Neutrophil (primary cell): ENCODE measurements at regions not wholly inside any gene's neighbourhood (a gene's known extent, or its start where the extent isn't known, plus 50 kb on each side); places are given as distances from the start of the nearest gene placed in this dataset.

ENCODE experiments used
- H3K27ac ChIP-seq: fragments of 200-600 bp; sonication (generic); 2 replicates; pipeline ENCODE4 v1.5.1; 2016; ENCODE audit warnings: mild to moderate bottlenecking, moderate library complexity
- H3K27me3 ChIP-seq: fragments of 200-600 bp; sonication (generic); 2 replicates; pipeline ENCODE4 v1.6.0; 2016; ENCODE audit warnings: mild to moderate bottlenecking
- H3K36me3 ChIP-seq: fragments of 200-600 bp; sonication (generic); 2 replicates; pipeline ENCODE4 v1.5.1; 2017
- H3K4me1 ChIP-seq, 2 experiments: fragments of 200-600 bp in 1 of 2; sonication (generic) in 1 of 2; 1 replicate in 1 of 2; 2 replicates in 1 of 2; pipeline versions ENCODE4 v1.5.1 to v1.6.1; 2013 to 2016; ENCODE audit warnings: low read depth in 1 of 2, low read length in 1 of 2, mild to moderate bottlenecking in 1 of 2, moderate library complexity in 1 of 2; ENCODE audit not compliant: control insufficient read depth in 1 of 2, insufficient read depth in 1 of 2
- H3K4me3 ChIP-seq, 2 experiments: fragments of 200-600 bp in 1 of 2; sonication (generic) in 1 of 2; 1 replicate in 1 of 2; 2 replicates in 1 of 2; pipeline ENCODE4 v1.5.1; 2013 to 2016; ENCODE audit warnings: low read depth in 1 of 2, low read length in 1 of 2, mild to moderate bottlenecking in 1 of 2, moderate library complexity in 1 of 2
- H3K9me3 ChIP-seq: fragments of 200-600 bp; sonication (generic); 2 replicates; pipeline ENCODE4 v1.5.1; 2016
- TF ChIP-seq, protein P1 (sequence below): fragments of 200-600 bp; sonication (generic); IDR thresholded peaks from 2 replicates; pipeline ENCODE4 v1.5.1; 2016; ENCODE audit warnings: antibody characterized with exemption

DNA sequence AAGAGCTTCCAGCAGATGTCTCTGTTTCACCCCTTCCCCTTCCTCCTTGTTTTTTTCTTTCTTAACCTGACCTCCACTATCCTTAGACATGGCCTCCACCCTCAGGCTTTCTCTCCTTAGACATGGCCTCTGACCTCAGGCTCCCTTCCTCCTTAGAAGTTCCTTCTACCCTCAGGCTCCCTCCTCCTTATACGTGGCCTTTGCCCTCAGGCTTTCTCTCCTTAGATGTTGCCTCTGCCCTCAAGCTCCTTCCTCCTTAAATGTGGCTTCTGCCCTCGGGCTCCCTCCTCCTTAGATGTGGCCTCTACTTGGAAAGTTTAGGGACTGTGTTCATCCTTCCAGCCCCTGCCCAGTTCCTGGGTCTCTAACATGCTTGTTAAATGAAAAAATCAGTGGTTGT is 180.4 kb upstream of the S1PR3 start:
- Histone ChIP-seq H3K27ac (no peak overlapping the region), H3K4me1 (peaks cover 0 to 9% of the 10 kb centered on the region in 2 experiments), H3K36me3 (no peaks in the 10 kb centered on the region), H3K4me3 (no peak overlapping the region), H3K9me3 (no peaks in the 10 kb centered on the region), H3K27me3 (peaks cover 38% of the 10 kb centered on the region)
- TF ChIP-seq, protein P1, sequence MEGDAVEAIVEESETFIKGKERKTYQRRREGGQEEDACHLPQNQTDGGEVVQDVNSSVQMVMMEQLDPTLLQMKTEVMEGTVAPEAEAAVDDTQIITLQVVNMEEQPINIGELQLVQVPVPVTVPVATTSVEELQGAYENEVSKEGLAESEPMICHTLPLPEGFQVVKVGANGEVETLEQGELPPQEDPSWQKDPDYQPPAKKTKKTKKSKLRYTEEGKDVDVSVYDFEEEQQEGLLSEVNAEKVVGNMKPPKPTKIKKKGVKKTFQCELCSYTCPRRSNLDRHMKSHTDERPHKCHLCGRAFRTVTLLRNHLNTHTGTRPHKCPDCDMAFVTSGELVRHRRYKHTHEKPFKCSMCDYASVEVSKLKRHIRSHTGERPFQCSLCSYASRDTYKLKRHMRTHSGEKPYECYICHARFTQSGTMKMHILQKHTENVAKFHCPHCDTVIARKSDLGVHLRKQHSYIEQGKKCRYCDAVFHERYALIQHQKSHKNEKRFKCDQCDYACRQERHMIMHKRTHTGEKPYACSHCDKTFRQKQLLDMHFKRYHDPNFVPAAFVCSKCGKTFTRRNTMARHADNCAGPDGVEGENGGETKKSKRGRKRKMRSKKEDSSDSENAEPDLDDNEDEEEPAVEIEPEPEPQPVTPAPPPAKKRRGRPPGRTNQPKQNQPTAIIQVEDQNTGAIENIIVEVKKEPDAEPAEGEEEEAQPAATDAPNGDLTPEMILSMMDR, result no peak

DNA sequence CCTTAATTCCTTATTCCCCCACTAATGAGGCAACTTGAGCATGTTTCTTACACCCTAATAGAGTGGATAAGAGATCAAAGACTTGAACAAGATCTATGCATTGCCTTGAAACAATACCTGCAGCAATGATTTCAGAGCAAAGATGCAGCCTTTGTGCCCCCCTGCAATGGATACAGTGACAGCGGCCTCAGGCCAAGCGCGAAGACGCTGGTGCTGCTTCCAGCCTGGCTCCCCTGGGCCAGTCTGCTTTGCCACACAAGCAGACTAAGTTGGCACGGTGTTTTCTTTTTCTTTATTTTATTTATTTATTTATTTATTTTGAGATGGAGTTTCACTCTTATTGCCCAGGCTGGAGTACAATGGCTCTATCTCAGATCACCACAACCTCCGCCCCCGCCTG is 179.8 kb upstream of the S1PR3 start:
- Histone ChIP-seq H3K27ac (no peak overlapping the region), H3K4me3 (no peak overlapping the region), H3K9me3 (no peaks in the 10 kb centered on the region), H3K4me1 (peaks cover 0 to 9% of the 10 kb centered on the region in 2 experiments), H3K36me3 (no peaks in the 10 kb centered on the region), H3K27me3 (peaks cover 40% of the 10 kb centered on the region)
- TF ChIP-seq, protein P1, result no peak

DNA sequence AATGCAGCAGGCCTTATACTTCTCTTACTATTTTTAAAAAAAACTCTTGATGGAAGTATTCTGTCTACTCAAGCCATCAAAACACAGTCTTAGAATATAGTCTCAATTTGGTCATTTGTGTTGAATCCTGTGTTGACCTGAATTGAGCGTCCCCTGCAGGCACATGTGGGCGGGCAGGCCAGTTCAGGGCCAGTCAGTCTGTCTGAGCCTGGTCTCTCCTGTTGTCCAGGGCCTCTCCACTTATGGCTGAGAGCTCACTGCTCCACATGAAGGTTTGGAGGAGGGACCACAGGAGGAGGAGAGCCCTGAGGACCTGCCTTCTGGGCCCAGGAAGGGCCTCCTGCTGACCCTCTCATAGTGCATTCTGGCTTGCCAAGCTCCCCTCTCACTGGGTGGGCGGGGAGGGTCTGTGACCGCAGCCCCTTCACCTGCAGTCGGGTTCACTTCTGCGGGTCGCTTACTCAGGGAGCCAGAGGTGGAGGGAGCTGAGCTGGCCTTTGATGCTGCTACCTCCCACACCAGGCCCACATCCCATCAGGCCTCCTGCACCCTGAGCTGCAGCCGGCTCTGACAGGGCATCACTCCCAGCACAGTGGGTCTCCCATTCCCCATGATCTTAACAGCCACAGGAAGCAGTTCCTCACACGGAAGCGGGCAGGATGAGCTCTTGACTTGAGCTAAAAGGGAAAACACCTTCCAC is 178.2 kb upstream of the S1PR3 start:
- Histone ChIP-seq H3K4me1 (peaks cover 0 to 6% of the 10 kb centered on the region in 2 experiments), H3K9me3 (no peaks in the 10 kb centered on the region), H3K36me3 (no peaks in the 10 kb centered on the region), H3K4me3 (no peak overlapping the region), H3K27ac (no peak overlapping the region), H3K27me3 (peaks cover 39% of the 10 kb centered on the region)
- TF ChIP-seq, protein P1, result no peak

DNA sequence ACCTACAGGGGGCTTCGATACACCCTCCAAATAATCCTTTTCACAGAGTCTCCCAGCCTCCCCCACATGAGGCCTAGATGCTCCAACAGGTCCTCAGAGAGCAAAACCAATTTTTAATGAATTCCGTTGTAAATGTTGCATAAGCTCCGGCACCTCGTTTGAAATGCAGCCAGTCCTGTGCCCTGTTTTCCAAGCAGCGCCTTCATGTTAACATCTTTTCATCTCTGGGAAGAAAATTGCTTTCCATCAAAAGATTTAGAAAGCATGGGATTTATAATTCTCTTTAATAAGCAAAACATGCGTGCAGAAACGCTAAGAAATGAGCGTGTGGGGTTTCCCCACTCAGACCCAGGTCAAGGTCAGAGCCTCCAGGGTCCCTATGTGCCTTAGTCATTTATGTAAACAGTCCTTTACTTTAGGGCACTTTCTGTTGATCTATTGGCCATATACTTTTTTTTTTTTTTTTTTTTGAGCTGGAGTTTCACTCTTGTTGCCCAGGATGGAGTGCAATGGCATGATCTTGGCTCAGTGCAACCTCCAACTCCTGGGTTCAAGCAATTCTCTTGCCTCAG is 177.5 kb upstream of the S1PR3 start:
- no peaks in the 10 kb centered on the region for H3K4me1 ChIP-seq
- H3K36me3 ChIP-seq, result no peaks in the 10 kb centered on the region
- no peak overlapping the region for H3K4me3 ChIP-seq
- peaks cover 43% of the 10 kb centered on the region for H3K27me3 ChIP-seq
- H3K9me3 ChIP-seq, result no peaks in the 10 kb centered on the region
- TF ChIP-seq, protein P1, result no peak
- H3K27ac ChIP-seq, result no peak overlapping the region

DNA sequence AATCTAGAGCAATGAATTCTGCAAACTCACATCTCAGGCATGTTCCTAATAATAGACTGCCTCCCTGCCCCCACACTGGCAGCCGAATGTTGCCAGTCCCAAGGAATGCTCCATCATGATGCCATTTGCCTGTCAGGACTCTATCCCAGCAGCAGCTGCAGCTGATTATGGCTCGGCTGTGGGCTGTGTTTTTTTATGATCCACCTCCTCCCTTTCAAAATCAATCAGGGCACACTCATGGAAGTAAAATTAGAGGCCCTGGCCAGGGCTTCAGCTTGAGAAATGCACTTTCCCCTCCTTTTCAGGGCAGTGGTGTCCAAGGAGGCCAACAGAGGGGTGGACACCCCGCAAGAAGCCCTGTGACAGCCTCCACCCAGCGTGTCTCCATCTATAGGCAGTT is 176.7 kb upstream of the S1PR3 start:
- H3K4me3 ChIP-seq, result no peak overlapping the region
- H3K9me3 ChIP-seq, result no peaks in the 10 kb centered on the region
- no peak overlapping the region for H3K27ac ChIP-seq
- TF ChIP-seq, protein P1, result no peak
- H3K4me1 ChIP-seq, result no peaks in the 10 kb centered on the region
- peaks cover 50% of the 10 kb centered on the region for H3K27me3 ChIP-seq
- H3K36me3 ChIP-seq, result no peaks in the 10 kb centered on the region
